HG03025 (cell line): ENCODE measurements at regions not wholly inside any gene's neighbourhood (a gene's known extent, or its start where the extent isn't known, plus 50 kb on each side); places are given as distances from the start of the nearest gene placed in this dataset.
"Not testable (repeated sequence)": the region's sequence is repeated elsewhere in the genome, so short reads cannot be mapped to it uniquely, and the experiment has no call there.

Experiments used
- ATAC-seq: cut with Tn5 transposase; IDR thresholded peaks from one replicate; pipeline ENCODE4 v1.9.1; 2021; ENCODE audit warnings: mild to moderate bottlenecking, moderate library complexity; ENCODE audit not compliant: unreplicated experiment, low FRiP score

DNA sequence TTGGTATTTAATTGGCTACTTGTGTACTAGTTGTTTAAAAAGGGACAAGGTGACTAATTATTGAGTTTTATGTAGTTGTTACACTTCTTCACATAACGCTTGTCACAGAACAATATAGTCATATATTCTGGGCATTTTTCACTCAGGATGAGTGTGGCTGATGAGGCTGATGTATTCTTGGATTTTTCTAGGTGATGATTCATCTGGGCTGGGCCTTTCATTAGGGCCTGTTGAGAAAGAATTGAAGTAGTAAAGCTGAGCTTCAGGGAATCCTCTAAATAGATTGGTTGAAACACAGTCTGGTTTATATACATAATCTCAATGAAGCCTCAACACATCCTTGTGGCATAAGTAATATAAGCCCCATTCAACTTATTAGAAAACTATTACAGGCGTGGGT is 445.7 kb downstream of the DAD1 start:
- no peak for ATAC-seq

DNA sequence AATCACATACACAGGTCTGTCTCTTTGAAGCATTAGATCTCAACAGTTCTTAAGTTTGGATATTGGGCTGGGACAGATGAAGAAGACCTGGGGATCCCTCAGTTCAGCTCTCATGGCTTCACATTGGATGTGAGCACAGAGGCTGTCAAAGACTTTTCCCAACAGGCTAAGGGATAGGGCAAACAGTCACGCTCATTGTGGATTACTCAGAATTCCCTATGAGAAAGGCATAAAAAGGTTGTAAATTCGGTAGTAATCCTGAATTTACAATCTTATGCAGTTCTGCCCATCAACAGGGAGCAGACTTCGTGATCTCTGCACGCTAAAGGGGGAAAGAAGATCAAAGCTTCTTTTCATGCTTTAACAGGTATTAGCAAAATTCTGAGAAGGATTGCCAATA is 448.4 kb downstream of the DAD1 start:
- no peak for ATAC-seq

DNA sequence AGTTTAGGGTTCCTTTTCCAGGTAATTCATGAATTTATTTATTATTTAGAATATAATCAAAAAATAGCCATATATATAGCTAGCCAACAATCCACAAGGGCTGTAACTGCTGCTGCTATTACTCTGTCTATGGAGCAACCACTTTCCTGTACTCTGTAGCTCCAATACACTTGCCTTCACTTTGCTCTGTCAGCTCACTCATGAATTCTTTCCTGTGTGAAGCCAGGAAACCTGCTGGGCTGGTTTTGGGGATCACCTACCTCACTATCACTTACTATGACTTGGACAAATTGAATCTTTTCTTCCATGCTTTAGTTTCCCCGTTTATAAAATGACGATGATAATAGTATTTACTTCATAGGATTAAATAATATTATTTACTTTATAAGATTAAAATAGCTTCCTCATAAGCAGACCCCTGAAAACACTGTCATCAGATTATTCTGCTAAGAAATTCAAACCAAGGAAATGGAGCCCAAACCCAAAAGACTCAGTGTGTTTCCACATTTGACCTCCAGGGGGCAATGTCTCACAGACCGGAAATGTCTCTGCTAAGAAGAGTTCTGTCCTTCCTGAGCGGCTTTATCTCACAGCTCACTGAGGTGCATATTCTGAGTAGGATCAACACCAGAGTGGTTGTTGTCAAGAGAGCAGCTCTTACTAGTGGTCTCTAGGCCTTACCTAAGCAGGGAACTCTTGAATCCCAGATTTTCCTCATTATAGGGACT is 457.1 kb downstream of the DAD1 start:
- no peak for ATAC-seq

DNA sequence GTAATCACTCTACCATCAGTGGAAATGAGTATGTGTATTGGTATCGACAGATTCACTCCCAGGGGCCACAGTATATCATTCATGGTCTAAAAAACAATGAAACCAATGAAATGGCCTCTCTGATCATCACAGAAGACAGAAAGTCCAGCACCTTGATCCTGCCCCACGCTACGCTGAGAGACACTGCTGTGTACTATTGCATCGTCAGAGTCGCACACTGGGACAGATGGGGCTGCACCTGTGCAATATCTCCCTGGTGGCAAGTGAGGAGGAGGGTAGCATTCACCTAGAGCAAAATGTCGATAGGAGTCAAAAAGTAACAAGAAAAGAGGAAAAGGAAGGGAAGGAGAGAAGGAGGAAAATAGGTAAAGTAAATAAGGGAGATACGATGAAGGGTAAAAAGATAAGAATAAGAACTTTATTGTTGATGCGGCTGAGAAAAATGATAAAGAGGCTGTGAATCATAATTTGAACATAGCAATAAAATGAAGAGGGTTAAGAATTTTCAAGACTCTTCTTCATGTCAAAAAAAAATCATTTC is 450.5 kb upstream of the OR4E1 start:
- no peak for ATAC-seq

DNA sequence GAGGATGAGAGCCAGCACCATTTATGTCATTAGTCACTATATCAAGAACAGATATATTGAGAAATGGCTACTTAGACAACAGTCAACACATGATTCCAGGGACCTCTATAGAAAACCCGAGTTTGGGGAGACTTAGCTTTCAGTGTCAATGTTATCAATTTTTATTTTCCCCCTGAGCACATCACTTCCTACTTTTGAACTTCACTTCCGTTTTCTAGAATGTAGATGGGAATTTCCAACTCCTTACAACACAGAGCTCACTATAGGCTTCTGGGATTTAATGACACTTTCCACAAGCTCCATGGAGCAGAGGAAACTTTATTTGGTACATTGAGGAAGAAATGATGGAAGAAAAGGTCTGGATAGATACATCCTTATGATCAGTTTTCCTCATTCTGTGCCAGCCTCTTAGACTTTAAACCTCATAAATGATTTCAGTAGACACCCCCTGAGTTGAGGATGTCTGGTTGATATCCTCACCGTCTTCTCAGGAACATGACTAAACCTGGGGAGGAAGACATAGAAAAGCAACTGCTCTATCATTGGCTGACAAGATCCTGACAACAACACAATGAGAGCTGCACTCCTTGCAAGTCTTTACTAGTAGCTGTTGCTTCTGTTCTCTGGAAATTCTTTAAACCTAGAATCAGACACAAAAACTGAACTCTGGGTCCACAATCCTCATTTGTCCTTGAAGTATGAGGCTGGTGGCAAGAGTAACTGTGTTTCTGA is 449.4 kb upstream of the OR4E1 start:
- no peak for ATAC-seq

DNA sequence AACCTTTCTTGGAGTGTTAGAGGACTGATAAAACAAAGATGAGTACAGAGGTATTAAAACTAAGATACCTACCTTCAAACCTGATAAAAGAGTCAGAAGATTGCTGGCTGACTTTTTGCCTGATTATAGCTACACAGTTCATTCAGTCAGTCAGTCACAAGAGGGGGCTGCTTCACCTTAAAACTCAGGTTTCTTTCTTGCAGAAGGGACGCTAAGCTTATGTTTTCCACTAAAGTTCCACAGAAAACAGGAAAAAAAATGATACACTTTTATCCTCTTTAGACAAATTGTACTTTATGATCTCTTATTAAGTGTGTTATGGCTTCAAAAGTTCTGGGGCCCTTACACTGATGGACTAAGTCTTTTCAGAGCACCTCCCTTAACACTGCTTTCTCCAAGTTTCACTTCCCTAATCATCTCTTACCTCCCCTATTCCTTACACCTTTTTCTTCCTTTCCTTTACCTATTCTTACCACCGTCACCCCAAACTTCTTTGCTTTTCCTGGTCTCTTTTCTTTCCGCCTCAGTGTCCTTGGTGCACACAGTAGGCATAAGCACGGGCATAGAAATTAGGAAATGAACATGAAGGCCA is 448.7 kb upstream of the OR4E1 start:
- ATAC-seq, result no peak

DNA sequence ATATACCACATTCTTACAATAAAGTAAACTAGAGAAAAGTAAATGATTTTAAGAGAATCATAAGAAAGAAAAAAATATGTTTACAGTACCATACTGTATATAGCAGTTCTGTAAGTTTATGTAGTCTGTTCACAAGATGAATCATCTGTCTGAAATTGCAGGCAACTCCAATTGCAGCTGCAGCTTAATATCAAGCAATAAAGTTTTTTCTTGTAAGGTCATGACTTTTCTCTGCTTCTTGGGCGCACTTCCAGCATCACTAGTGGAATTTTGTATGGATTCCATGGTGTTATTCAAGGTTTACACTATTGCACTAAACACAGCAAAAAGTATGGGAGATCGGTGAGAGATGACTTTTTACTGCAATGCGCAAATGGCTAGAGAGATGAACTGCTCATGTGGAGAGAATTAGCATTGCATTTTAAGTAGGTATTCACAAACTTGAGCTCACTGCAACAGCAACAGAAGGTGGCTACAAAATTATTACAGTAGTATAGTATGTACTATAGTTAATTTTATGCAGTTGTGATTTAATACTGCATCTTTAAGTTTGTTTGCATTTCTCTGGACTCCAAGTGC is 445.4 kb upstream of the OR4E1 start:
- ATAC-seq, result no peak

DNA sequence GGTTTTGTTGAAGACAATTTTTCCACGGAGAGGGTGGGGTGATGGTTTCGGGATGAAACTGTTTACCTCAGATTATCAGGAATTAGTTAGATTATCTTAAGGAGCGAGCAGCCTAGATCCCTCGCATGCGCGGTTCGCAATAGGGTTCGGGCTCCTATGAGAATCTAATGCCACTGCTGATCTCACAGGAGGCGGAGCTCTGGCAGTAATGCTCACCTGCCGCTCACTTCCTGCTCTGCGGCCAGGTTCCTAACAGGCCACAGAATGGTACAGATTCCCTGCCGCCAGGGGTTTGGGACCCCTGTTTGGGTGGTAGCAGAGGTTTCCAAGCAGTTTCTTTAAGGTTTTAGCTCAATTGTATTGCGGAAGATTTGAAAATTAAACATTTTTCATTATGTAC is 439.8 kb upstream of the OR4E1 start:
- no peak for ATAC-seq

DNA sequence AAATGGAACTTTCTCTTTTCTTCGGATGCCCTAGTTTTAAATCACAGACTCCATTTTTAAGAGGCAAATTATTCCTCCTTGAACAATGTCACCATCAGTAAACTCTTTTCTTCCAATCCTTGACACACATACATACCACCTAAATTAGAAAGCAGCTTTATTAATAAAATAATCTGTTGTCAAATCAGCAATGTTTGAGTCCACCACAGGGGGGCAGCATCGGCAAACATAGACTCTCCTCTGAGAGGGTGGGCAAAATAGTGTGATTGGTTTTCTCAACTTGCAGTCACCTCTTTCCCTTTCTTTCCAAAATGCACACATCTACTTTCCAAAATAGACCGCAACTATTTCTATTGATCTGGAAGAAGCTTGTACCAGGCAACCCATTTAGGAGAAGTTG is 438.4 kb upstream of the OR4E1 start:
- ATAC-seq, result no peak

DNA sequence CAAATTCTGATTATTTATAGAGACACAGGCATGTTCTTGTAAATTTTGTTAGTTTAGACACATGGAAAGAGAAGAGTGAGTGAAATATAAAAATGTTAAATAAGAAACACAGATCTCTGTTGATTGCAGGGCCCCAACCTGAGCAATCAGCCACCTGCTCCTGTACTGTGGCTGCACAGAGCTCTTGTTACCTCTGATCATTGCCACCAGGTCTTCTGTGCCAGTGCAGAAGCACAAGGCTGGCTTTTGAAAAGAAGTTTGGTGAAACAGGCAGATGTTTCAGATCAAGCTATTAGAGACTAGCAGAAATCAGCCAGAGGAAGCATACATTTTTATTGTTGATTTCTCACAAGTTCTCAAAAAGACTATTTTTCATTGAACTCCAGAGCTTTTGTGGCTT is 434.1 kb upstream of the OR4E1 start:
- no peak for ATAC-seq

DNA sequence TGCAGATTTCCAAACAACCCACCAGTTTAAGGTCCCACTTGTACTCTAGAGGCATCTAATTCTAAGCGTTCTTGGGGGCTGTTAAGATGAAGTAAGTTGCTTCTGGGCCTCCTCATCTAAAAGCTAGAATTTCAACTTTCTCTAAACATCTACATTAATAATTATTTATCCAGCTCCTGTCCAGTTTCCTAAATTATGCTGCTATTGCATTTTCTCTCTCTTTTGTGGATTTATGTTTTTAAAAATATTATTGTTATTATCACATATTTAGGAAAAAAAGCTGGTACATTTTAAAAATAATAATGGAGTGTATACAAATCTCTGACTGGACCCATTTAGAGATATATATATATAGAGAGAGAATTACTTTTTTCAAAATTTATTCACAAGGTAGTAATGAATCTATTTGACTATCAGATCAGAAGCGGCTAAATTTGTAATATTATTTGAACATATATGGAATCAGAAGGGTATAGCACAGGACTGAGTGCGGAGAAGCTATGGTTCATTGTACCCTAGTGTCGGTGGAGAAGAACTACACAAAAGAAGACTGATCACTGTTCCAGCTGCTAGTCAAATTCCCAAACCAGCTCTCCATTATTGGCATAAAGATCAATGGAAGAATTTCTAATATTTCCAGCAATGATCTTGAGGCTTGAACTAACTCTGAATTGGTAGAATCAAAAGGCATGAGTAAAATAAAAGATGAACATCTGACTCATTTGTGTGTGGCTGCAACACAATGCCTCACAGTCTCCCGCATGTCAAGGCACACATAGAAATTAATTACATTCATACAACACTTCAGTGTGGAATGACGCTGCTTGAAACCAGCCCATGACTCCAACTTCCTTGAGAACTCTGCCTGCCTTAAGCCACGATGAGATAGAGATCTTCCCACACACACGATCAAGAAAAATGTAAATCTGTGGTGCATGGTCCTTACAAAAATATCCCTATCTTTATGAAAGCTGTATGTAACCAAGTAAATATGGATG is 433.4 kb upstream of the OR4E1 start:
- no peak for ATAC-seq

DNA sequence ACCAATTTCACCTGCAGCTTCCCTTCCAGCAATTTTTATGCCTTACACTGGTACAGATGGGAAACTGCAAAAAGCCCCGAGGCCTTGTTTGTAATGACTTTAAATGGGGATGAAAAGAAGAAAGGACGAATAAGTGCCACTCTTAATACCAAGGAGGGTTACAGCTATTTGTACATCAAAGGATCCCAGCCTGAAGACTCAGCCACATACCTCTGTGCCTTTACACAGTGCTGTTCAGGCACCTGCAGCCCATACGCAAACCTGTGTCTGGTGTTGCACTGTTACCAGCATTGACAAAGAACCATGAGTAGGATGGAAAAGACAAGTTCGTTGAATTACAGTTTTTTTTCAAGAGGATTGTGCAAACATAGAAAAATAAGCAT is 432.0 kb upstream of the OR4E1 start:
- ATAC-seq, result no peak

DNA sequence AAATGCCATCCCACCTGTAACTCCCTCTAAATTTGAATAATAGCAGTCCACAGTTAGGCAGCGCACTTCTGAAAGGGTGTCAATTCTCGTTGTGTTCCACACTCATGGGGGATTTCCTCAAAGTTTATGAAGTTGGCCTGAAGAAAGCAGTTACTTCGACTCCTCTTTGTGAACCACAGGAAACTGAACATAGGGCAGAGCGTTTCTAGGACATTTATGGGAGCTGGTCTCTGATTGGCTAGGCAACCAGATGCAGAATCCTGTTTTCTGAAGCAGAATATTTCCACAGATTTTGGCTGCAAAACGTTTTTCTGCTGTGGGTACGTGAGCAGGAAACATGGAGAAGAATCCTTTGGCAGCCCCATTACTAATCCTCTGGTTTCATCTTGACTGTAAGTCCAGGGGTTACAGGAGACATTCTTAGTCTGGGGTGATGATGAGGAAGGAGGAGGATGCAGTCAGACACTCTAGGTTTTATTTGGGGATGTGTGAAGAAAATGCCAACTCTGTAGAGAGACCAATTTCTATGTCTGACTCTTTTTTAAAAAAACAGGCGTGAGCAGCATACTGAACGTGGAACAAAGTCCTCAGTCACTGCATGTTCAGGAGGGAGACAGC is 431.5 kb upstream of the OR4E1 start:
- ATAC-seq, result no peak

DNA sequence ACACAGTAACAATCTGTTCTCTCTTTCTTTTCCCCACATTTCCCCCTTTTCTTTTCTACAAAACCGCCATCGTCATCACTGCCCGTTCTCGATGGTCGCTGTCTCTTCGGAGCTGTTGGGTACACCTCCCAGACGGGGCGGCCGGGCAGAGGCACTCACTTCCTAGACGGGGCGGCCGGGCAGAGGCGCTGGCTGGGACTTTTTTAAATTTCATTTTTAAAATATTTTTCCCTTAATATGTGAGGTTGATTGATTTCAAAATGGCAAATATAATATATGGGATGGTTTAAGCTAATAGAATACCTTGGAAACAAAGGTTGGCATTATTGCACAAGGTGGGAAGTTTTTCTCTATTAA is 427.1 kb upstream of the OR4E1 start:
- ATAC-seq, result not testable (repeated sequence)

DNA sequence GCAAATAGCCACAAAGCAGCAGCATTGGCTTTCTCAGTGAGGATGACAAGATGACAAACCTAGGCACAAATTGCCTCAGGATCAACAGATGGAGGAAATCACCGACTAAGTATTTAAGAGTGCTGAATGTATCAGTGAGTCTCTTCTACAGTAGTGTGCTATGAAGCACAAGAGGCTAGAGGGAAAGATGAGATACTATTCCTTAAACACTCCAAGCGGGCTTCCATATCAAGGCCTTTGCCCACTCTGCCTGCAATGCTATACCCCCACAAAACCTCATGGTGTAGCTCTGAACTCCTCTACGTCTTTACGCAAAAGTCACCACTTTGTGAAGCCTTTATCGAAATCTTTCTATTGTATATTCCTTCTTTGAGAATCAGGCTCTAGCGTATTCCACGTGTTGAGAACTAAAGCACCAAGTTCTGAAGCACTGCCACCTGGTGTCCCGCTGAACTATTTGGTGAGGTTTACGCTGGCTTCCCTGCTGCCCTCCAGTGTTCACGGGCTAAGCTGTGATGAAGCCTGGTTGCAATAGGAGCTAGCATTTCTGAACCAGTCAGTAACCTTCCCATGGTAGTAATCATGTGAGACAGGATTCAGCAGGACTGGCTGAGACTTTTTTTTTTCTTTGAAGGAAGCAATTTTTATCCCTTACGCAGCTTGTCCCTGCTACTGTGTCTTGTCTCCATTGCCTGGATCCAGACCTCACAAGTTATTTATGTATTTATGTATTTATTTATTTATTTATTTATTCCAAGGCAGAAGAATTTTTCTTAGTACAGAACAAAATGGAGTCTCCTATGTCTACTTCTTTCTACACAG is 426.5 kb upstream of the OR4E1 start:
- ATAC-seq, result no peak

DNA sequence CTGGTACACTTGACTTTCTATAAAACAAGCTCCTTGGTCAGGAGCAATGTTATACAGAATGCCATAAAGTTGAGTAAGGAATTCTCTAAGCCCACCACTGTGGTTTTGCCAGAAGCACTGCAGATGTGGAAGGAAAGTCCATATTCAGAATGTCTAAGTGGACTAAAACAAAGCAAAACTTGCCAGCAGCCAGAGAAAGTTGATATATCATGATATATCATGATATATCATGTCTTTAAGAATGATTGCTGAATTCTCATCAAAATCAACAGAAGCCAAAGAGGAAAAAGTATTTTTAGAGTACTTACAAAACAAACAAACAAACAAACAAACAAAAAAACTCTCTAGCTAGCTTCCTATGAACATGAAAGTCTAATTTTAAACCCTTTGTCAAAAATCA is 424.8 kb upstream of the OR4E1 start:
- ATAC-seq, result no peak

DNA sequence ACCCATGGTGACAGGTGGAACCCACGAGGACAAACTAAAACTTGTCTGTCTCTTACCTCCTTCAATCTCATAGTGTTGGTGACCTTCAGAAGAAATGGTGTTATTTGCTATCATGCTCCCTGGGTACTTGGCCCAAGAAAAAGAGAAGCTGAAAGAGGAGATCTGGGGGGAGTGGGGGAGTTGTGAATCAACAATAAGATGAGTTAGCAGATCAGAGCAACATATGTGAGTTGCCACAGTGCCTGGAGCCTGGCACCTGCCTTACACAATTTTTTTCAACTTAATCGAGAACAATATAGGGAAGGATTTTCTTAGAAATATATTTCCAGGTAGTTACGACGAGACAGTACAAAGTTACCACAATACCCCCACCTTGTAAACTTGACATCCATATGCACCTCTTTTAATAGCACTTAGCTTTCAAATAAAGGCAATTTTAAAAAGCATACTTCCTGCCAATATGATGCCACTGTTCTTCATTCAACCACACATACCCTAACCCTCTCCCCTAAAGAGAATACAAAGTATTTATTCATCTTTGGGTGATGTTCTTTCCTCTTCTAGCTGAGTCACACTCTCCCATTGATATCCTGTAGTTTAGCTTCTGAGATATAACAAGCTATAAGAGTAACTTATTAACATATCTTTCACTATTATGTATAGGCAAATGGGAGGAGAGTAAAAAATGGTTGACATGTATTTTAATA is 424.1 kb upstream of the OR4E1 start:
- ATAC-seq, result no peak

DNA sequence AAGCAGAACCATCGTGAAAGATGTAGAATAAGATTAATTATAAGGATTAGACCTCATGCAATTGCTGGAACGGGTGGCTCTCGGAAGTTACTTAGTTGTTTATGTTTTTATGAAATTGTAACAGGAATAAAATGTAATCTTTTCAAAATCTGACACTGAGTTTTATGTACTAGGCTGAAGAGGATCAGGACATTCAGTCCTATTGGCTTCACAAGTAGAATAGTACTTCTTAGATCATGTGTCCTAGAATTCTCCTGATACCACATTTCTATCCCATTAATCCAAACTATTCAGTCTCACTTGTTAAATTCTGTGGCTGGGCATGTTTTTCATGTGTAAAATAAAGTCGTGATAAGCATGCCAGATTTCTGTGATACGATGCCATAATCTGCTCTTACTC is 423.5 kb upstream of the OR4E1 start:
- no peak for ATAC-seq
